ENCODE measurements at regions not wholly inside any gene's neighbourhood (a gene's known extent, or its start where the extent isn't known, plus 50 kb on each side); places are given as distances from the start of the nearest gene placed in this dataset.

GRCh38 chr20:6485351-6485750 is 282.1 kb upstream of the BMP2 start:
- Histone ChIP-seq H3K36me3 (replicated peaks in 1 of 2; ENCODE audit: control insufficient read depth in 2 of 2, insufficient read depth in 2 of 2, low read length in 2 of 2) (no peaks in the 10 kb centered on the region), H3K14ac (ENCODE audit: low read length) (no peak overlapping the region), H3K23ac (ENCODE audit: low read depth, low read length, poor library complexity) (no peak overlapping the region), H2BK12ac (ENCODE audit: low read length) (no peak overlapping the region), H2BK5ac (ENCODE audit: low read length) (no peak overlapping the region), H3K4me3 (ENCODE audit: low read length in 2 of 2) (no peak overlapping the region), H4K8ac (ENCODE audit: low read depth, low read length) (no peak overlapping the region), H4K91ac (ENCODE audit: low read depth, low read length, poor library complexity) (no peak overlapping the region), H2AFZ (ENCODE audit: low read length) (no peak overlapping the region), H3K9ac (ENCODE audit: low read depth, low read length, poor library complexity) (no peak overlapping the region), H3K4ac (ENCODE audit: low read length) (no peak overlapping the region), H3K27me3 (ENCODE audit: control insufficient read depth in 3 of 3, insufficient read depth in 3 of 3, low read depth in 1 of 3, low read length in 3 of 3) (no peaks in the 10 kb centered on the region), H2BK120ac (ENCODE audit: low read depth, low read length) (no peak overlapping the region), H3K9me3 (replicated peaks in 1 of 2; ENCODE audit: control insufficient read depth in 2 of 2, insufficient read depth in 1 of 2, low read depth in 1 of 2, low read length in 2 of 2) (no peaks in the 10 kb centered on the region), H2BK15ac (ENCODE audit: low read length) (no peak overlapping the region), H2AK5ac (ENCODE audit: low read depth, low read length) (no peak overlapping the region), H3K18ac (ENCODE audit: low read length) (no peak overlapping the region), H3K4me2 (ENCODE audit: insufficient read depth, low read length, poor library complexity, severe bottlenecking) (no peak overlapping the region), H3K27ac (replicated peaks; ENCODE audit: low read length) (no peak overlapping the region), H3K4me1 (ENCODE audit: control insufficient read depth in 2 of 2, insufficient read depth in 1 of 2, low read depth in 1 of 2, low read length in 2 of 2) (no peaks in the 10 kb centered on the region), H3K79me1 (ENCODE audit: low read depth, low read length) (no peaks in the 10 kb centered on the region)
- WGBS, 2 donors (ENCODE audit: extremely low coverage in 2 of 2, insufficient read length in 2 of 2, insufficient replicate concordance in 1 of 2) = no CpG with 5 or more reads among the region's 7 CpGs
- DNase-seq (ENCODE audit: low spot score) = no peak

- no peak overlapping the region for H3K23ac ChIP-seq (ENCODE audit: low read depth, low read length, poor library complexity)
- no peak overlapping the region for H2BK120ac ChIP-seq (ENCODE audit: low read depth, low read length)
- H3K4me2 ChIP-seq (ENCODE audit: insufficient read depth, low read length, poor library complexity, severe bottlenecking) = no peak overlapping the region
- H3K79me1 ChIP-seq (ENCODE audit: low read depth, low read length) = no peaks in the 10 kb centered on the region
- H3K18ac ChIP-seq (ENCODE audit: low read length) = no peak overlapping the region
- DNase-seq (ENCODE audit: low spot score) = no peak
- H3K4ac ChIP-seq (ENCODE audit: low read length) = no peak overlapping the region
- H2AFZ ChIP-seq (ENCODE audit: low read length) = no peak overlapping the region
- no peak overlapping the region for H2BK12ac ChIP-seq (ENCODE audit: low read length)
- H3K9ac ChIP-seq (ENCODE audit: low read depth, low read length, poor library complexity) = no peak overlapping the region
- H2BK15ac ChIP-seq (ENCODE audit: low read length) = no peak overlapping the region
- no peaks in the 10 kb centered on the region for H3K4me1 ChIP-seq (ENCODE audit: control insufficient read depth in 2 of 2, insufficient read depth in 1 of 2, low read depth in 1 of 2, low read length in 2 of 2)
- H3K27me3 ChIP-seq (ENCODE audit: control insufficient read depth in 3 of 3, insufficient read depth in 3 of 3, low read depth in 1 of 3, low read length in 3 of 3) = no peaks in the 10 kb centered on the region
- no CpG with 5 or more reads among the region's 2 CpGs for WGBS, 2 donors (ENCODE audit: extremely low coverage in 2 of 2, insufficient read length in 2 of 2, insufficient replicate concordance in 1 of 2)
- no peak overlapping the region for H3K4me3 ChIP-seq (ENCODE audit: low read length in 2 of 2)
- no peak overlapping the region for H3K14ac ChIP-seq (ENCODE audit: low read length)
- no peak overlapping the region for H4K91ac ChIP-seq (ENCODE audit: low read depth, low read length, poor library complexity)
- no peak overlapping the region for H2AK5ac ChIP-seq (ENCODE audit: low read depth, low read length)
- no peak overlapping the region for H4K8ac ChIP-seq (ENCODE audit: low read depth, low read length)
- no peaks in the 10 kb centered on the region for H3K36me3 ChIP-seq (replicated peaks in 1 of 2; ENCODE audit: control insufficient read depth in 2 of 2, insufficient read depth in 2 of 2, low read length in 2 of 2)
- H3K9me3 ChIP-seq (replicated peaks in 1 of 2; ENCODE audit: control insufficient read depth in 2 of 2, insufficient read depth in 1 of 2, low read depth in 1 of 2, low read length in 2 of 2) = no peaks in the 10 kb centered on the region
- no peak overlapping the region for H2BK5ac ChIP-seq (ENCODE audit: low read length)
- no peak overlapping the region for H3K27ac ChIP-seq (replicated peaks; ENCODE audit: low read length)
These were observed 283.8 kb upstream of the BMP2 start for GRCh38 chr20:6483727-6484126.

- no peak overlapping the region for H4K91ac ChIP-seq (ENCODE audit: low read depth, low read length, poor library complexity)
- H3K9me3 ChIP-seq (replicated peaks in 1 of 2; ENCODE audit: control insufficient read depth in 2 of 2, insufficient read depth in 1 of 2, low read depth in 1 of 2, low read length in 2 of 2) = no peaks in the 10 kb centered on the region
- H3K4me1 ChIP-seq (ENCODE audit: control insufficient read depth in 2 of 2, insufficient read depth in 1 of 2, low read depth in 1 of 2, low read length in 2 of 2) = no peaks in the 10 kb centered on the region
- H3K4ac ChIP-seq (ENCODE audit: low read length) = no peak overlapping the region
- no peak for DNase-seq (ENCODE audit: low spot score)
- no peak overlapping the region for H3K23ac ChIP-seq (ENCODE audit: low read depth, low read length, poor library complexity)
- no peak overlapping the region for H3K27ac ChIP-seq (replicated peaks; ENCODE audit: low read length)
- no peaks in the 10 kb centered on the region for H3K27me3 ChIP-seq (ENCODE audit: control insufficient read depth in 3 of 3, insufficient read depth in 3 of 3, low read depth in 1 of 3, low read length in 3 of 3)
- H3K9ac ChIP-seq (ENCODE audit: low read depth, low read length, poor library complexity) = no peak overlapping the region
- no peak overlapping the region for H3K4me2 ChIP-seq (ENCODE audit: insufficient read depth, low read length, poor library complexity, severe bottlenecking)
- H2BK15ac ChIP-seq (ENCODE audit: low read length) = no peak overlapping the region
- no peaks in the 10 kb centered on the region for H3K79me1 ChIP-seq (ENCODE audit: low read depth, low read length)
- no peak overlapping the region for H2AFZ ChIP-seq (ENCODE audit: low read length)
- no peaks in the 10 kb centered on the region for H3K36me3 ChIP-seq (replicated peaks in 1 of 2; ENCODE audit: control insufficient read depth in 2 of 2, insufficient read depth in 2 of 2, low read length in 2 of 2)
- no peak overlapping the region for H3K14ac ChIP-seq (ENCODE audit: low read length)
- H3K4me3 ChIP-seq (ENCODE audit: low read length in 2 of 2) = no peak overlapping the region
- no peak overlapping the region for H2AK5ac ChIP-seq (ENCODE audit: low read depth, low read length)
- no peak overlapping the region for H4K8ac ChIP-seq (ENCODE audit: low read depth, low read length)
- no peak overlapping the region for H3K18ac ChIP-seq (ENCODE audit: low read length)
- no peak overlapping the region for H2BK5ac ChIP-seq (ENCODE audit: low read length)
- no peak overlapping the region for H2BK120ac ChIP-seq (ENCODE audit: low read depth, low read length)
- no peak overlapping the region for H2BK12ac ChIP-seq (ENCODE audit: low read length)
These were observed 285.0 kb upstream of the BMP2 start for GRCh38 chr20:6482486-6482885.

GRCh38 chr20:6480328-6481200 is 286.9 kb upstream of the BMP2 start:
- H2BK12ac ChIP-seq (ENCODE audit: low read length) = no peak overlapping the region
- no peak overlapping the region for H2BK15ac ChIP-seq (ENCODE audit: low read length)
- WGBS, 2 donors (ENCODE audit: extremely low coverage in 2 of 2, insufficient read length in 2 of 2, insufficient replicate concordance in 1 of 2) = no CpG with 5 or more reads among the region's 7 CpGs
- no peak overlapping the region for H2AK5ac ChIP-seq (ENCODE audit: low read depth, low read length)
- H3K4ac ChIP-seq (ENCODE audit: low read length) = no peak overlapping the region
- H4K91ac ChIP-seq (ENCODE audit: low read depth, low read length, poor library complexity) = no peak overlapping the region
- no peak overlapping the region for H4K8ac ChIP-seq (ENCODE audit: low read depth, low read length)
- H2AFZ ChIP-seq (ENCODE audit: low read length) = no peak overlapping the region
- no peaks in the 10 kb centered on the region for H3K9me3 ChIP-seq (replicated peaks in 1 of 2; ENCODE audit: control insufficient read depth in 2 of 2, insufficient read depth in 1 of 2, low read depth in 1 of 2, low read length in 2 of 2)
- H3K4me3 ChIP-seq (ENCODE audit: low read length in 2 of 2) = no peak overlapping the region
- H3K4me2 ChIP-seq (ENCODE audit: insufficient read depth, low read length, poor library complexity, severe bottlenecking) = no peak overlapping the region
- no peak overlapping the region for H3K14ac ChIP-seq (ENCODE audit: low read length)
- H2BK5ac ChIP-seq (ENCODE audit: low read length) = no peak overlapping the region
- no peak overlapping the region for H2BK120ac ChIP-seq (ENCODE audit: low read depth, low read length)
- H3K18ac ChIP-seq (ENCODE audit: low read length) = no peak overlapping the region
- no peaks in the 10 kb centered on the region for H3K36me3 ChIP-seq (replicated peaks in 1 of 2; ENCODE audit: control insufficient read depth in 2 of 2, insufficient read depth in 2 of 2, low read length in 2 of 2)
- H3K23ac ChIP-seq (ENCODE audit: low read depth, low read length, poor library complexity) = no peak overlapping the region
- H3K4me1 ChIP-seq (ENCODE audit: control insufficient read depth in 2 of 2, insufficient read depth in 1 of 2, low read depth in 1 of 2, low read length in 2 of 2) = peaks cover 0 to 2% of the 10 kb centered on the region in 2 donors
- no peak overlapping the region for H3K9ac ChIP-seq (ENCODE audit: low read depth, low read length, poor library complexity)
- H3K27ac ChIP-seq (replicated peaks; ENCODE audit: low read length) = no peak overlapping the region
- H3K27me3 ChIP-seq (ENCODE audit: control insufficient read depth in 3 of 3, insufficient read depth in 3 of 3, low read depth in 1 of 3, low read length in 3 of 3) = no peaks in the 10 kb centered on the region
- H3K79me1 ChIP-seq (ENCODE audit: low read depth, low read length) = no peaks in the 10 kb centered on the region
- DNase-seq (ENCODE audit: low spot score) = no peak
